Neural cell (in vitro differentiated cells): ENCODE measurements at regions not wholly inside any gene's neighbourhood (a gene's known extent, or its start where the extent isn't known, plus 50 kb on each side); places are given as distances from the start of the nearest gene placed in this dataset.

ENCODE experiments used
- H2AFZ ChIP-seq: fragments of 200-600, 300-800 bp; sonication (generic), shearing (Covaris generic); 2 replicates; pipeline ENCODE4 v1.6.0; 2014; ENCODE audit warnings: low read depth, mild to moderate bottlenecking, antibody characterized with exemption, low read length, moderate library complexity
- H3F3A ChIP-seq: fragments of 200-600 bp; shearing (Covaris generic); 2 replicates; pipeline ENCODE4 v1.6.1; 2016; ENCODE audit warnings: mild to moderate bottlenecking, moderate library complexity, mixed read lengths, antibody characterized with exemption, low read length; ENCODE audit not compliant: insufficient read depth, poor library complexity, severe bottlenecking
- H3K27ac ChIP-seq: fragments of 200-600, 300-800 bp; sonication (generic), shearing (Covaris generic); 2 replicates; pipeline ENCODE4 v1.5.1; 2014; ENCODE audit warnings: mild to moderate bottlenecking, low read length, moderate library complexity
- H3K27me3 ChIP-seq: fragments of 300-800, 200-600 bp; sonication (generic), shearing (Covaris generic); 2 replicates; pipeline ENCODE4 v1.6.0; 2014; ENCODE audit warnings: mild to moderate bottlenecking, low read depth, low read length, moderate library complexity; ENCODE audit not compliant: insufficient read depth
- H3K36me3 ChIP-seq: fragments of 300-800, 200-600 bp; sonication (generic), shearing (Covaris generic); 2 replicates; pipeline ENCODE4 v1.5.1; 2014; ENCODE audit warnings: mild to moderate bottlenecking, antibody characterized with exemption, low read length, moderate library complexity; ENCODE audit not compliant: insufficient read depth
- H3K4me2 ChIP-seq: fragments of 300-800, 200-600 bp; sonication (generic), shearing (Covaris generic); 2 replicates; pipeline ENCODE4 v1.6.0; 2014; ENCODE audit warnings: mild to moderate bottlenecking, low read length
- H3K4me3 ChIP-seq: fragments of 300-800, 200-600 bp; sonication (generic), shearing (Covaris generic); 2 replicates; pipeline ENCODE4 v1.5.1; 2014; ENCODE audit warnings: mild to moderate bottlenecking, low read length, moderate library complexity
- H3K79me2 ChIP-seq: fragments of 200-600 bp; shearing (Covaris generic); replicated peaks from 2 replicates; pipeline ENCODE4 v1.6.0; 2014; ENCODE audit warnings: mild to moderate bottlenecking, low read length, moderate library complexity; ENCODE audit not compliant: insufficient read depth
- H3K9ac ChIP-seq: fragments of 300-800, 200-600 bp; sonication (generic), shearing (Covaris generic); 2 replicates; pipeline ENCODE4 v1.6.1; 2016; ENCODE audit warnings: mild to moderate bottlenecking, low read length, mixed read lengths
- H3K9me2 ChIP-seq: fragments of 200-600 bp; shearing (Covaris generic); 2 replicates; pipeline ENCODE4 v1.6.1; 2016; ENCODE audit warnings: mild to moderate bottlenecking, low read length, mixed read lengths; ENCODE audit not compliant: insufficient read depth
- H3K9me3 ChIP-seq: fragments of 200-600, 300-800 bp; sonication (generic), shearing (Covaris generic); 2 replicates; pipeline ENCODE4 v1.6.1; 2016; ENCODE audit warnings: mild to moderate bottlenecking, mixed run types, low read length, moderate library complexity, mixed read lengths
- H4K20me1 ChIP-seq: fragments of 200-600 bp; shearing (Covaris generic); 2 replicates; pipeline ENCODE4 v1.6.1; 2016; ENCODE audit warnings: mild to moderate bottlenecking, mixed run types; ENCODE audit not compliant: insufficient read depth
- EP300 ChIP-seq: fragments of 450-650 bp; conservative IDR thresholded peaks from 2 replicates; pipeline ENCODE4 v1.6.1; 2014; ENCODE audit warnings: antibody characterized with exemption, mild to moderate bottlenecking, moderate library complexity; ENCODE audit not compliant: poor library complexity, severe bottlenecking
- EZH2 ChIP-seq: fragments of 200-600, 300-800 bp; shearing (Covaris generic), sonication (generic); IDR thresholded peaks from 2 replicates; pipeline ENCODE4 v1.6.1; 2014; ENCODE audit warnings: antibody characterized with exemption, low read length, borderline replicate concordance, mild to moderate bottlenecking; ENCODE audit not compliant: insufficient read depth, poor library complexity, severe bottlenecking
- MXI1 ChIP-seq: fragments of 450-650 bp; conservative IDR thresholded peaks from 2 replicates; pipeline ENCODE4 v1.6.1; 2014; ENCODE audit warnings: antibody characterized with exemption, mild to moderate bottlenecking; ENCODE audit not compliant: poor library complexity, severe bottlenecking
- POLR2AphosphoS5 ChIP-seq: IDR thresholded peaks from 2 replicates; pipeline ENCODE4 v1.6.1; 2012
- RAD21 ChIP-seq: fragments of 450-650 bp; conservative IDR thresholded peaks from 2 replicates; pipeline ENCODE4 v1.6.1; 2014; ENCODE audit warnings: antibody characterized with exemption, mild to moderate bottlenecking, moderate library complexity
- SMC3 ChIP-seq: fragments of 450-650 bp; conservative IDR thresholded peaks from 2 replicates; pipeline ENCODE4 v1.6.1; 2014; ENCODE audit warnings: antibody characterized with exemption, mild to moderate bottlenecking, moderate library complexity; ENCODE audit not compliant: poor library complexity
- TAF1 ChIP-seq: IDR thresholded peaks from 2 replicates; pipeline ENCODE4 v1.6.1; 2012; ENCODE audit warnings: low read depth
- TF ChIP-seq, protein P1 (sequence below): IDR thresholded peaks from 2 replicates; pipeline ENCODE4 v1.6.1; 2012; ENCODE audit warnings: borderline replicate concordance
- TF ChIP-seq, protein P2 (sequence below): fragments of 450-650 bp; IDR thresholded peaks from 2 replicates; pipeline ENCODE4 v1.5.1; 2014; ENCODE audit warnings: antibody characterized with exemption, mild to moderate bottlenecking, moderate library complexity; ENCODE audit not compliant: poor library complexity, severe bottlenecking

DNA sequence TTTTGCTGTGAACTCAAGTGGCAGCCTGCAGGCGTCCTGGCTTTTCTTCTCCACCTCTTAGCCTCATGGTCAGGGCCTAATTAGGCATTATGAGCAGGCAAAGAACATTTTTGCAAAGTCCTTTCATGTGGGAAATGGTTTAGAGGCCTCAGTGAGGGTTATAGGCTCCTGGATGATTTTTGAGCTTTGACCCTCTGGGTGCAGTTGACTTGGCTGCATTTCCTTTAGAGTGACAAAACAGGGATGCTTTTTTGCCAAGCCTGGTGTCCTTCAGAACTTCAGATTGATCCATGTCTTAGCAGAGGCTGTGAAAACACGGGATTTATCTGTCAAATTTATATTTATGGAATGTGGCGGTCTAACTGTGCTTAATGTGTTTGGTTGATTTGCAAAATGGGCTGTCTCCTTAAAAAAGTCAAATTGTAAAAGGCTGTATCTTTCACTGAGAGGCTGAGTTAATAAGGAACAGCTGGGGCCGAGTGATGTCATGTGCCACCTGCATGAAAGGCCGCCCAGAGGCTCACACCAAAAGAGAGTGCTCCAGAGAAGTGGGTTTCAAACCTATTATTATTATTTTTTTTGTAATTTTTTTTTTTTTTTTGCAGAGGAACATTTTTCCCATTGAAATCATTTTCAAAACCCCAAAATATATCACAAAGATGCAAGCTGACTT, 192.2 kb upstream of the ARX start:
- Histone ChIP-seq H3K79me2 (no peaks in the 10 kb centered on the region), H3K9me3 (no peaks in the 10 kb centered on the region), H3K4me2 (no peak overlapping the region), H4K20me1 (no peaks in the 10 kb centered on the region), H3K27ac (no peak overlapping the region), H3F3A (no peaks in the 10 kb centered on the region), H3K9ac (no peak overlapping the region), H3K27me3 (no peaks in the 10 kb centered on the region), H3K9me2 (no peaks in the 10 kb centered on the region), H2AFZ (no peak overlapping the region), H3K36me3 (no peaks in the 10 kb centered on the region), H3K4me3 (no peak overlapping the region)
- TF ChIP-seq, protein P1, sequence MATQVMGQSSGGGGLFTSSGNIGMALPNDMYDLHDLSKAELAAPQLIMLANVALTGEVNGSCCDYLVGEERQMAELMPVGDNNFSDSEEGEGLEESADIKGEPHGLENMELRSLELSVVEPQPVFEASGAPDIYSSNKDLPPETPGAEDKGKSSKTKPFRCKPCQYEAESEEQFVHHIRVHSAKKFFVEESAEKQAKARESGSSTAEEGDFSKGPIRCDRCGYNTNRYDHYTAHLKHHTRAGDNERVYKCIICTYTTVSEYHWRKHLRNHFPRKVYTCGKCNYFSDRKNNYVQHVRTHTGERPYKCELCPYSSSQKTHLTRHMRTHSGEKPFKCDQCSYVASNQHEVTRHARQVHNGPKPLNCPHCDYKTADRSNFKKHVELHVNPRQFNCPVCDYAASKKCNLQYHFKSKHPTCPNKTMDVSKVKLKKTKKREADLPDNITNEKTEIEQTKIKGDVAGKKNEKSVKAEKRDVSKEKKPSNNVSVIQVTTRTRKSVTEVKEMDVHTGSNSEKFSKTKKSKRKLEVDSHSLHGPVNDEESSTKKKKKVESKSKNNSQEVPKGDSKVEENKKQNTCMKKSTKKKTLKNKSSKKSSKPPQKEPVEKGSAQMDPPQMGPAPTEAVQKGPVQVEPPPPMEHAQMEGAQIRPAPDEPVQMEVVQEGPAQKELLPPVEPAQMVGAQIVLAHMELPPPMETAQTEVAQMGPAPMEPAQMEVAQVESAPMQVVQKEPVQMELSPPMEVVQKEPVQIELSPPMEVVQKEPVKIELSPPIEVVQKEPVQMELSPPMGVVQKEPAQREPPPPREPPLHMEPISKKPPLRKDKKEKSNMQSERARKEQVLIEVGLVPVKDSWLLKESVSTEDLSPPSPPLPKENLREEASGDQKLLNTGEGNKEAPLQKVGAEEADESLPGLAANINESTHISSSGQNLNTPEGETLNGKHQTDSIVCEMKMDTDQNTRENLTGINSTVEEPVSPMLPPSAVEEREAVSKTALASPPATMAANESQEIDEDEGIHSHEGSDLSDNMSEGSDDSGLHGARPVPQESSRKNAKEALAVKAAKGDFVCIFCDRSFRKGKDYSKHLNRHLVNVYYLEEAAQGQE: no peak
- TF ChIP-seq POLR2AphosphoS5: no peak
- no peak for TF ChIP-seq EZH2
- TF ChIP-seq EP300: no peak
- no peak for TF ChIP-seq TAF1
- TF ChIP-seq MXI1: no peak
- TF ChIP-seq, protein P2, sequence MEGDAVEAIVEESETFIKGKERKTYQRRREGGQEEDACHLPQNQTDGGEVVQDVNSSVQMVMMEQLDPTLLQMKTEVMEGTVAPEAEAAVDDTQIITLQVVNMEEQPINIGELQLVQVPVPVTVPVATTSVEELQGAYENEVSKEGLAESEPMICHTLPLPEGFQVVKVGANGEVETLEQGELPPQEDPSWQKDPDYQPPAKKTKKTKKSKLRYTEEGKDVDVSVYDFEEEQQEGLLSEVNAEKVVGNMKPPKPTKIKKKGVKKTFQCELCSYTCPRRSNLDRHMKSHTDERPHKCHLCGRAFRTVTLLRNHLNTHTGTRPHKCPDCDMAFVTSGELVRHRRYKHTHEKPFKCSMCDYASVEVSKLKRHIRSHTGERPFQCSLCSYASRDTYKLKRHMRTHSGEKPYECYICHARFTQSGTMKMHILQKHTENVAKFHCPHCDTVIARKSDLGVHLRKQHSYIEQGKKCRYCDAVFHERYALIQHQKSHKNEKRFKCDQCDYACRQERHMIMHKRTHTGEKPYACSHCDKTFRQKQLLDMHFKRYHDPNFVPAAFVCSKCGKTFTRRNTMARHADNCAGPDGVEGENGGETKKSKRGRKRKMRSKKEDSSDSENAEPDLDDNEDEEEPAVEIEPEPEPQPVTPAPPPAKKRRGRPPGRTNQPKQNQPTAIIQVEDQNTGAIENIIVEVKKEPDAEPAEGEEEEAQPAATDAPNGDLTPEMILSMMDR: no peak
- no peak for TF ChIP-seq RAD21
- no peak for TF ChIP-seq SMC3

DNA sequence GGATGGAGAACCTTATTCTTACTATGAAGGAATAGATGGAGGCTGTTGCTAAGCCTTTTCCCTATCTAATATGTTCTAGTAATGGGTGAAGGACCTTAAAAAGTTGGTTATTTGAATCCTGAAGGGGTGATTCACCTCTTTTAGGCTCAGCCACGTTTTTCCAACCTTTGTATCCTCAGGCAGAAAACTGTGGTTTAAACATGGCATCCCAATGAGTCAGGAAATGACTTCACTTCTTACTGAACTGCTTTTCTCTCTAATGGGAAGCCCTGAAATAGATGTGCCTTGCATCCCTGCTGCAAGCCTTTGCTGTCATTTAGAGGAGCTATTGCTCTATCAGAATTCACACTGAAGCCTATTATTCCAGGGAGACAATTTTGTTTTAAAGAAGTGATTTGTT, 191.0 kb upstream of the ARX start:
- no peak overlapping the region for H3K4me2 ChIP-seq
- no peaks in the 10 kb centered on the region for H3K9me3 ChIP-seq
- no peaks in the 10 kb centered on the region for H3K9me2 ChIP-seq
- no peak overlapping the region for H2AFZ ChIP-seq
- no peaks in the 10 kb centered on the region for H3K36me3 ChIP-seq
- no peaks in the 10 kb centered on the region for H4K20me1 ChIP-seq
- no peaks in the 10 kb centered on the region for H3F3A ChIP-seq
- no peak overlapping the region for H3K4me3 ChIP-seq
- TF ChIP-seq TAF1 (no peak), RAD21 (peak; percentile 59), SMC3 (peak; percentile 28), EZH2 (no peak)
- TF ChIP-seq, protein P2: peak; percentile 47
- H3K27ac ChIP-seq: no peak overlapping the region
- no peaks in the 10 kb centered on the region for H3K79me2 ChIP-seq
- H3K9ac ChIP-seq: no peak overlapping the region
- H3K27me3 ChIP-seq: no peaks in the 10 kb centered on the region
